ENCODE measurements at regions not wholly inside any gene's neighbourhood (a gene's known extent, or its start where the extent isn't known, plus 50 kb on each side); places are given as distances from the start of the nearest gene placed in this dataset.

DNA sequence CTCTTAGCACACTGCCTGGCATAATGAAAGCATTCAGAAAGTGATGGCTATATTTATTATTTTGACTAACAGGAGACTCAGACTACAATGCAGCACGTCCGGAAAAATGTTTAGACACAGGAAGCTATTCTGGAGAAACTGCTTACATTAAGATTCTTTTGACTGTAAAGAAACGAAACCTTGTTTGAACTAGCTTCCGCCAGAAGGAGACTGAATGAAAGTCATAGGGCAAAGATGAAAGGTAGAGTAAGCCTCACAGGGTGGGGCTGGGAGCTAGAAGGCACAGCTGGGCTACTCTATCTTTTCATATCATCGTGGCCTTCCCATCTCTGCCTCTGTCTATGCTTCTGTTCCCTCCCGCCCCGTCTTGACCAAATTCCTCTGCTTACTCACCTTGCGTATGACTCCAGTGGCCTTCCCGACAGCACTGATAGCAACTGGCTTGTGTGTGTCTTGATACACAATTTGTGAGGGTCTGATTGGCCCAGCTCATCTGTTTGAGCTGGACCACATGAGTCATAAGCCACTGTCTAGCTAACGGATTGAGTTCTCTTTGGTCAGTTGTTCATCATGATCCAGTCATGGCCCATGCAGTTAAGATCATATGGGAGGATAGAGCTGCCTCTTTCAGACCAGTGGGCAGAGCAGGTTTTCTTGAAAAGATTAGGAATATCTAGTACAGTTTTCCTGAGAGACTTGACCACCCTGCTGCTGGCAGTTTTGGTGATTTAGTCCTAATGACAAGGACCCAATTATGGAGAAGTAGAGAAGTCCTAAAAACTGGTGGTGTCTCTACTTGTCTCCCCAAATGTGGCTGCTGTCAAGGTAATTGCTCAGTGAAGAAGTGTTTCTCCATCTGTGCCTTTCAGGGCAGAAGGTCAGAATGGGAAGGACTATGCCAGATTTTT is 151.5 kb upstream of the SLC38A2 start:
- TF ChIP-seq, protein P1, sequence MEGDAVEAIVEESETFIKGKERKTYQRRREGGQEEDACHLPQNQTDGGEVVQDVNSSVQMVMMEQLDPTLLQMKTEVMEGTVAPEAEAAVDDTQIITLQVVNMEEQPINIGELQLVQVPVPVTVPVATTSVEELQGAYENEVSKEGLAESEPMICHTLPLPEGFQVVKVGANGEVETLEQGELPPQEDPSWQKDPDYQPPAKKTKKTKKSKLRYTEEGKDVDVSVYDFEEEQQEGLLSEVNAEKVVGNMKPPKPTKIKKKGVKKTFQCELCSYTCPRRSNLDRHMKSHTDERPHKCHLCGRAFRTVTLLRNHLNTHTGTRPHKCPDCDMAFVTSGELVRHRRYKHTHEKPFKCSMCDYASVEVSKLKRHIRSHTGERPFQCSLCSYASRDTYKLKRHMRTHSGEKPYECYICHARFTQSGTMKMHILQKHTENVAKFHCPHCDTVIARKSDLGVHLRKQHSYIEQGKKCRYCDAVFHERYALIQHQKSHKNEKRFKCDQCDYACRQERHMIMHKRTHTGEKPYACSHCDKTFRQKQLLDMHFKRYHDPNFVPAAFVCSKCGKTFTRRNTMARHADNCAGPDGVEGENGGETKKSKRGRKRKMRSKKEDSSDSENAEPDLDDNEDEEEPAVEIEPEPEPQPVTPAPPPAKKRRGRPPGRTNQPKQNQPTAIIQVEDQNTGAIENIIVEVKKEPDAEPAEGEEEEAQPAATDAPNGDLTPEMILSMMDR (IDR thresholded peaks at IDR 0.05), result no peak
- TF ChIP-seq POLR2A (IDR thresholded peaks at IDR 0.05) (no peak), EP300 (IDR thresholded peaks at IDR 0.05) (no peak), POLR2AphosphoS5 (IDR thresholded peaks at IDR 0.05) (no peak)
